ENCODE measurements at regions not wholly inside any gene's neighbourhood (a gene's known extent, or its start where the extent isn't known, plus 50 kb on each side); places are given as distances from the start of the nearest gene placed in this dataset.

DNA sequence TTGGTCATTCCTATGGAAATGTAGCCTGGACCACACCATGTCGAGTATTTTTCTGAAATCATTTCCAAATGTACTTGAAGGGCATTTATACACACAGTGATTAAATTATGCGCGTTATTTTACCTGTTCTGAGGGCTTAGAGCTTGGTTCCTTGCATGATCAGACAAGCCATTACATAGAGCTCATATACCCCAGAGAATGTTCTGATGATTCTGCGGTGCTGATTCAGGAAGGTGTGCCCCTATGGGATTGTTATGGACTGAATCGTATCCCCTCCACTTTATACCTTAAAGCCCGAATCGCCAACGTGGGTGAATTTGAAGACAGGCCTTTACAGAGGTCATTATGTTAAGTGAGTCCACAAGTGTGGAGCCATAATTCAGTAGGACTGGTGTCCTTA is 848.9 kb downstream of the TRIML1 start:
- no peak for FAIRE-seq

DNA sequence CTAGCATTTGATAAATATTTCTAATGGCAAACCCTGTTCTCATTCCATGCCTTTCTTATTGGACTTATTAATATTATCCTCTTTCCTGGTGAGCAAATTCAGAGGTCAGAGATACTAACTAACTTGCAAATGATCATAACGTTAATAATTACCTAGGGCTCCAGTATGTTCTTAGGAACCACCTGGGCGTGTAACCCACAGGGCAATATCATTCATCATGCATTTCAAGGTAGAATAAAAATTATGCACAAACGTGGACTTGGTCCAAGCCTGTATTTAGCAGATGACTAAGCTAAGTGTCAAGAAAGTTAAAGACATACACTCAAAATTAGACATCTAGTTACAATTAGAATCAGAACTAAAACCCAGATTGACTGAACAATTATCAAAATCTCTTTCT is 850.1 kb downstream of the TRIML1 start:
- intact Hi-C loops (cut with DNase I): no loop called here
- FAIRE-seq (no peak), DNase-seq (no peak), ATAC-seq (peak; percentile 50 to 76 (median 68))
- H3K36me3 ChIP-seq: no peaks in the 10 kb centered on the region
- no peak overlapping the region for H3K4me3 ChIP-seq
- peaks cover 0 to 6% (median 0%) of the 10 kb centered on the region in 4 donors for H3K27me3 ChIP-seq
- WGBS, 2 donors: 12 to 13% methylated on average over 3 of the region's 3 CpGs
- no peaks in the 10 kb centered on the region for H3K4me1 ChIP-seq
- no peak overlapping the region for H3K27ac ChIP-seq
- TF ChIP-seq, protein P1, sequence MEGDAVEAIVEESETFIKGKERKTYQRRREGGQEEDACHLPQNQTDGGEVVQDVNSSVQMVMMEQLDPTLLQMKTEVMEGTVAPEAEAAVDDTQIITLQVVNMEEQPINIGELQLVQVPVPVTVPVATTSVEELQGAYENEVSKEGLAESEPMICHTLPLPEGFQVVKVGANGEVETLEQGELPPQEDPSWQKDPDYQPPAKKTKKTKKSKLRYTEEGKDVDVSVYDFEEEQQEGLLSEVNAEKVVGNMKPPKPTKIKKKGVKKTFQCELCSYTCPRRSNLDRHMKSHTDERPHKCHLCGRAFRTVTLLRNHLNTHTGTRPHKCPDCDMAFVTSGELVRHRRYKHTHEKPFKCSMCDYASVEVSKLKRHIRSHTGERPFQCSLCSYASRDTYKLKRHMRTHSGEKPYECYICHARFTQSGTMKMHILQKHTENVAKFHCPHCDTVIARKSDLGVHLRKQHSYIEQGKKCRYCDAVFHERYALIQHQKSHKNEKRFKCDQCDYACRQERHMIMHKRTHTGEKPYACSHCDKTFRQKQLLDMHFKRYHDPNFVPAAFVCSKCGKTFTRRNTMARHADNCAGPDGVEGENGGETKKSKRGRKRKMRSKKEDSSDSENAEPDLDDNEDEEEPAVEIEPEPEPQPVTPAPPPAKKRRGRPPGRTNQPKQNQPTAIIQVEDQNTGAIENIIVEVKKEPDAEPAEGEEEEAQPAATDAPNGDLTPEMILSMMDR (IDR thresholded peaks at IDR 0.05): no peak
- no peaks in the 10 kb centered on the region for H3K9me3 ChIP-seq

More for the DNA sequence above, 848.9 kb downstream of the TRIML1 start:
- Histone ChIP-seq H3K9me3 (no peaks in the 10 kb centered on the region), H3K27ac (no peak overlapping the region), H3K4me3 (no peak overlapping the region), H3K4me1 (no peaks in the 10 kb centered on the region), H3K27me3 (peaks cover 0 to 6% (median 0%) of the 10 kb centered on the region in 4 donors), H3K36me3 (no peaks in the 10 kb centered on the region)
- TF ChIP-seq, protein P1 (IDR thresholded peaks at IDR 0.05): no peak
- no peak for ATAC-seq
- 80 to 86% methylated on average over 8 of the region's 8 CpGs for WGBS, 2 donors
- no peak for DNase-seq
- intact Hi-C loops (cut with DNase I): no loop called here

DNA sequence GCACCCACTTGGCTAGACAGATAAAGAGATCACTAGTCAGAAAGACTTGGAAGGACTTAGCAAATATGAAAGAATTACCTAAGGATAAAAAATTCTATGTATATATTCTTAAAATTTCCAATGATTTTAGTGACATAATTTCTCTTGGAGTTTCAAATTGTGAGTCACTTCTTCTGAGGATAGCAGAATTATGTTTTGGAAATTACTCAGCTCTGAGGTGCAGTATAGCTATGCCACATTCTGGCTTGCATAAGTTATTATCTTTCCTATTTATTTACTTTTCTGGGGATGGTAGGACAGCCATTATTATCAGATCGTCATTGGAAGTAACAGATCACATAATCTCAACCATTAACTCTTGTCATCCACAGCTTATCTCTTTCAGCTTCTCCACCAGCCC is 853.5 kb downstream of the TRIML1 start:
- WGBS, 2 donors: 57 to 69% methylated on average over 1 of the region's 1 CpG
- Histone ChIP-seq H3K4me1 (no peaks in the 10 kb centered on the region), H3K27ac (no peak overlapping the region), H3K36me3 (no peaks in the 10 kb centered on the region), H3K4me3 (no peak overlapping the region), H3K9me3 (no peaks in the 10 kb centered on the region), H3K27me3 (peaks cover 0 to 6% (median 0%) of the 10 kb centered on the region in 4 donors)
- no peak for FAIRE-seq
- intact Hi-C loops (cut with DNase I): no loop called here
- TF ChIP-seq, protein P1 (IDR thresholded peaks at IDR 0.05): no peak
- DNase-seq: no peak
- no peak for ATAC-seq

DNA sequence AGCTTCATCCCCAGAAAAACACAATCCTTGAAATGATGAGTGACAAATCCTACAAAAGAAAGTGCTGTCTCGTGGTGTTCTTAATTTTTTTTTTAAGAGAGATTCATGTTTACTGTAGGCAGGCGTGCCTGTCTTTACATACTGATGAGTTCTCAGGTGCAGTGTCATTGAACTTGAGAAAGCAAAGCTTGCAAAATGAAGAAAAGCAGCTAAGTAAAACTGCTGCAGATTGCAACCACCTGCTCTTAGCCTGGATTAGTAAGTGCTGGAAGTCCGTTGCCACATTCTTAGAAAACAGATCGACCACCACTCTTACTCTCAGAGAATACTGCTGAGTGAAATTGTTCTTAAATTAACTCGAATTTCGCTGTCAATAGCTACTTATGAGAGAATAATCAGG is 854.6 kb downstream of the TRIML1 start:
- no peak for FAIRE-seq
- Histone ChIP-seq H3K4me3 (no peak overlapping the region), H3K27ac (no peak overlapping the region), H3K9me3 (no peaks in the 10 kb centered on the region), H3K36me3 (no peaks in the 10 kb centered on the region), H3K27me3 (peaks cover 0 to 6% (median 0%) of the 10 kb centered on the region in 4 donors), H3K4me1 (no peaks in the 10 kb centered on the region)
- no peak for DNase-seq
- no peak for ATAC-seq
- TF ChIP-seq, protein P1 (IDR thresholded peaks at IDR 0.05): no peak
- intact Hi-C loops (cut with DNase I): no loop called here
- WGBS, 2 donors: 42 to 55% methylated on average over 6 of the region's 6 CpGs

DNA sequence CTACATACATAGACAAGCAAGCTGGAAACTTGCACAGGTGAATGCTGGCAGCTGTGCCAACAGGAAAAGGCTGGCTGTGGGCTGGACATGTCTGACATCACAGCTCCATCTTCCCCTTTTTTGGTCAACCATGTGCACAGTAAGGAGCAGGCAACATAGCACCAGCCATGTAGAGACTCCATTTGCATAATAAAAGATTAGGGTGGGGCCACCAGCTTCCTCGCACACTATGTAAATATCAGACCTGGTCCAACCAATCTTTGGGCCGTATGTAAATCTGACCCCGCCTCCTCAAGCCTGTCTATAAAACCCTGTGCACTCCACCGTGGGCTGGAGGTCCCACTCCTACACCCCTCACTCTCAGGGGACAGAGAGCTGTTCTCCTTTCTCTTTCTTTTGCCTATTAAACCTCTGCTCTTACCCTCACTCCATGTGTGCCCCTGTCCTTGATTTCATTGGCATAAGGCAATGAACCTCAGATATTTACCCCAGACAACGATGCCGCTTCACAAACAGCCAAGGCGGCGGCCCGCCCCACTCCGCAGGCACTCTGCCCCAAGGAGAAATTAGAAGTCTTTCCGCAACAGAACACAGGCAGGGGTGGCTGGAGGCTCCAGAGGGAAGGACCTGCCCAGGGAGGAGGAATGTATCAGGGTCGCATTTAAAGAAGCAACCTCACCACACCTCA is 862.2 kb downstream of the TRIML1 start:
- ATAC-seq (no peak), FAIRE-seq (no peak), DNase-seq (no peak)
- no peak overlapping the region for H3K4me3 ChIP-seq
- no peaks in the 10 kb centered on the region for H3K4me1 ChIP-seq
- H3K27ac ChIP-seq: no peak overlapping the region
- 82 to 88% methylated on average over 12 of the region's 12 CpGs for WGBS, 2 donors
- no peaks in the 10 kb centered on the region for H3K9me3 ChIP-seq
- H3K36me3 ChIP-seq: no peaks in the 10 kb centered on the region
- TF ChIP-seq, protein P1 (IDR thresholded peaks at IDR 0.05): no peak
- H3K27me3 ChIP-seq: no peaks in the 10 kb centered on the region
- intact Hi-C loops (cut with DNase I): no loop called here

All from pancreas (tissue), 10 donors.